Endodermal cell (in vitro differentiated cells): ENCODE measurements at regions not wholly inside any gene's neighbourhood (a gene's known extent, or its start where the extent isn't known, plus 50 kb on each side); places are given as distances from the start of the nearest gene placed in this dataset.

Experiments
- DNase-seq: peaks from one replicate; pipeline ENCODE4 v3.0.0-alpha.2; 2017
- H3K27ac ChIP-seq: 2 replicates; pipeline ENCODE4 v1.5.1; 2013; ENCODE audit warnings: mild to moderate bottlenecking, low read depth, low read length, moderate library complexity
- H3K27me3 ChIP-seq: 2 replicates; pipeline ENCODE4 v1.6.1; 2013; ENCODE audit warnings: mild to moderate bottlenecking, low read length, moderate library complexity; ENCODE audit not compliant: insufficient read depth, control insufficient read depth, poor library complexity, severe bottlenecking
- H3K36me3 ChIP-seq: 2 replicates; pipeline ENCODE4 v1.7.0; 2013; ENCODE audit warnings: mild to moderate bottlenecking, low read length, moderate library complexity; ENCODE audit not compliant: control insufficient read depth, insufficient read depth
- H3K4me1 ChIP-seq: one replicate; pipeline ENCODE4 v1.7.0; 2013; ENCODE audit warnings: low read length; ENCODE audit not compliant: control insufficient read depth, insufficient read depth
- H3K4me3 ChIP-seq: 2 replicates; pipeline ENCODE4 v1.5.1; 2013; ENCODE audit warnings: mild to moderate bottlenecking, low read length, moderate library complexity
- H3K9ac ChIP-seq: 2 replicates; pipeline ENCODE4 v1.6.1; 2013; ENCODE audit warnings: mild to moderate bottlenecking, low read length, moderate library complexity; ENCODE audit not compliant: poor library complexity, severe bottlenecking; ENCODE audit errors: extremely low read depth
- H3K9me3 ChIP-seq: 2 replicates; pipeline ENCODE4 v1.6.1; 2013; ENCODE audit warnings: mild to moderate bottlenecking, low read length, moderate library complexity; ENCODE audit not compliant: control insufficient read depth
- H3K27ac Mint-ChIP-seq: 2 replicates; pipeline ENCODE4 v1.8.0; 2020; ENCODE audit warnings: mixed read lengths
- H3K27me3 Mint-ChIP-seq: 2 replicates; pipeline ENCODE4 v1.8.0; 2021; ENCODE audit warnings: mild to moderate bottlenecking, mixed read lengths; ENCODE audit not compliant: insufficient read depth
- H3K36me3 Mint-ChIP-seq: 2 replicates; pipeline ENCODE4 v1.8.0; 2020; ENCODE audit warnings: low read depth, mixed read lengths
- H3K4me1 Mint-ChIP-seq: 2 replicates; pipeline ENCODE4 v1.8.0; 2020; ENCODE audit warnings: mixed read lengths
- H3K4me3 Mint-ChIP-seq: 2 replicates; pipeline ENCODE4 v1.8.0; 2020; ENCODE audit warnings: mild to moderate bottlenecking, moderate library complexity, mixed read lengths
- H3K9me3 Mint-ChIP-seq: 2 replicates; pipeline ENCODE4 v1.8.0; 2020; ENCODE audit warnings: mild to moderate bottlenecking, mixed read lengths
- WGBS, 2 experiments: methylation state at CpG; one replicate each; pipeline versions ENCODE4 v1.1.5 to v1.1.7; 2013; ENCODE audit warnings: missing lambda C conversion rate in 2 of 2, mixed read lengths in 1 of 2; ENCODE audit not compliant: insufficient coverage in 1 of 2, insufficient read length in 1 of 2; 5-methylcytosine and 5-hydroxymethylcytosine counted together
- TF ChIP-seq, protein P1 (sequence below): fragments of 200-600 bp; sonication (generic); conservative IDR thresholded peaks from 2 replicates; pipeline ENCODE4 v1.5.0; 2021; ENCODE audit warnings: antibody characterized with exemption, mild to moderate bottlenecking

DNA sequence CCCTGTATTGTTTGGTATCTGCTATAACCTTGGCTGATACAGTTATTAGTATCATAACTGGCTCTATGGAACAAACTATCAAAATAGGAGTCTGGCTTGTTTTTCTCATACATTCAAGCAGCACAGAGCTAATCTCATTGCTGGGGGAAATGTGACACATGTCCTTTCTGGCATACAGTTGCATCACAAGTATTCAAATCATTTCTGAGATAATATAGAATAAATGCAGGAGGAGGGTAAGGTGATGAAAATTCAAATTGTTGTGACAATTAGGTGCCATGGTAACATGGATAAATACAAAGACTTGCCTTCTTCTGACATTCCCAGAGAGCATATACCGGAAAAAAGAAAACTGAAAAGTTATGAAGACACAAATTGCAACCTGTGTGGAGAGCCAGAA is 2706.8 kb downstream of the ARAP2 start:
- no peak overlapping the region for H3K9ac ChIP-seq
- H3K27me3 ChIP-seq, result no peaks in the 10 kb centered on the region
- no peak overlapping the region for H3K27ac Mint-ChIP-seq
- DNase-seq, result no peak
- H3K36me3 Mint-ChIP-seq, result no peaks in the 10 kb centered on the region
- TF ChIP-seq, protein P1, sequence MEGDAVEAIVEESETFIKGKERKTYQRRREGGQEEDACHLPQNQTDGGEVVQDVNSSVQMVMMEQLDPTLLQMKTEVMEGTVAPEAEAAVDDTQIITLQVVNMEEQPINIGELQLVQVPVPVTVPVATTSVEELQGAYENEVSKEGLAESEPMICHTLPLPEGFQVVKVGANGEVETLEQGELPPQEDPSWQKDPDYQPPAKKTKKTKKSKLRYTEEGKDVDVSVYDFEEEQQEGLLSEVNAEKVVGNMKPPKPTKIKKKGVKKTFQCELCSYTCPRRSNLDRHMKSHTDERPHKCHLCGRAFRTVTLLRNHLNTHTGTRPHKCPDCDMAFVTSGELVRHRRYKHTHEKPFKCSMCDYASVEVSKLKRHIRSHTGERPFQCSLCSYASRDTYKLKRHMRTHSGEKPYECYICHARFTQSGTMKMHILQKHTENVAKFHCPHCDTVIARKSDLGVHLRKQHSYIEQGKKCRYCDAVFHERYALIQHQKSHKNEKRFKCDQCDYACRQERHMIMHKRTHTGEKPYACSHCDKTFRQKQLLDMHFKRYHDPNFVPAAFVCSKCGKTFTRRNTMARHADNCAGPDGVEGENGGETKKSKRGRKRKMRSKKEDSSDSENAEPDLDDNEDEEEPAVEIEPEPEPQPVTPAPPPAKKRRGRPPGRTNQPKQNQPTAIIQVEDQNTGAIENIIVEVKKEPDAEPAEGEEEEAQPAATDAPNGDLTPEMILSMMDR, result no peak
- no peak overlapping the region for H3K4me3 ChIP-seq
- no peaks in the 10 kb centered on the region for H3K4me1 ChIP-seq
- no peak overlapping the region for H3K4me3 Mint-ChIP-seq
- no peaks in the 10 kb centered on the region for H3K27me3 Mint-ChIP-seq
- WGBS, 2 experiments, result 86 to 100% methylated on average over 1 of the region's 1 CpG
- H3K9me3 Mint-ChIP-seq, result no peaks in the 10 kb centered on the region
- H3K27ac ChIP-seq, result no peak overlapping the region
- H3K36me3 ChIP-seq, result no peaks in the 10 kb centered on the region
- H3K4me1 Mint-ChIP-seq, result peaks cover 6% of the 10 kb centered on the region
- H3K9me3 ChIP-seq, result no peaks in the 10 kb centered on the region

DNA sequence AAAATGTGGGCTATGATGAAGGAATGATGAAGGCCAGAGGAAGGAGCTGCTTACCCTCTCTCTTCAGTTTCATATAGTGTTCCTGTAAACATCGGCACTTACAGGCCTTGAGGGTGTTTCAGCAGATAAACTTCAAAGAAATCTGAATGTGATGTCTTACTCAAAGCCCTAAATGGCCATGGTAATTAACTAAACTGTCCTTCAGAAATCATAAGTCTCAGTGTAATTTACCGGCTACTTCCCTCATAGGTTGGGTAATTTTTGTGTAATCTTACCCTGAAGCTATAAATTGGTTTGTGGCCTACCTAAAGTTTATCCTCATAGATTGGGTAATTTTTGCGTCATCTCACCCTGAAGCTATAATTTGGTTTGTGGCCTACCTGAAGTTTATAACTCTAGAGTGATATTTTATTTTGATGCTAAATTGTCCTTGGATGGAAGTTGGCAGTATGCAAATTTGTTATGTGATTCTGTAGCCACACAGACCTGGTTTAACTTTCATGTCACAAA is 2700.3 kb downstream of the ARAP2 start:
- Mint-ChIP-seq H3K27ac (no peak overlapping the region), H3K4me3 (no peak overlapping the region), H3K36me3 (no peaks in the 10 kb centered on the region), H3K27me3 (no peaks in the 10 kb centered on the region), H3K4me1 (no peaks in the 10 kb centered on the region), H3K9me3 (peaks cover 11% of the 10 kb centered on the region)
- Histone ChIP-seq H3K27ac (no peak overlapping the region), H3K4me1 (no peaks in the 10 kb centered on the region), H3K36me3 (no peaks in the 10 kb centered on the region), H3K4me3 (no peak overlapping the region), H3K27me3 (no peaks in the 10 kb centered on the region), H3K9ac (no peak overlapping the region), H3K9me3 (peaks cover 10% of the 10 kb centered on the region)
- no peak for DNase-seq
- 96 to 100% methylated on average over 1 to 3 of the region's 3 CpGs for WGBS, 2 experiments
- TF ChIP-seq, protein P1, result no peak

DNA sequence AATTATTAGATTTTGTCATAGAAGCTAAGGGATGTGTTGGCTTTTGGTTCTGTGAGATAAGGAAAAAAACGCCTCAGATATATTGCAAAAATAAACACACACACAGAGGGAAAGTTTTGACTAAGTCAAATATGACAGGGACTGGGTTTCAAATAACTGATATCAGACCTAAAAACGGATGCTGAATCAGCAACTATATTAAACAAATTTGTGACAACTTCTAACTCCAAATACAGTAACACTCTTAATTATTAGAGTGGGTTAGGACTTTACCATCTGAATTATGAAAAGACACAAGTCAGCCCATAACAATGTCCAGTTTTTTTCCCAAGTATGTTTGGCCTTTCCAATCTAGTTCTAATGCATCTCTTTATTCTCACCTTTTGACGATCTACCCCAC is 2693.1 kb downstream of the ARAP2 start:
- Histone ChIP-seq H3K36me3 (no peaks in the 10 kb centered on the region), H3K27me3 (no peaks in the 10 kb centered on the region), H3K4me3 (no peak overlapping the region), H3K27ac (no peak overlapping the region), H3K4me1 (peaks cover 5% of the 10 kb centered on the region), H3K9me3 (peaks cover 14% of the 10 kb centered on the region), H3K9ac (no peak overlapping the region)
- no peaks in the 10 kb centered on the region for H3K36me3 Mint-ChIP-seq
- 88 to 95% methylated on average over 1 to 2 of the region's 3 CpGs for WGBS, 2 experiments
- H3K27me3 Mint-ChIP-seq, result no peaks in the 10 kb centered on the region
- H3K4me1 Mint-ChIP-seq, result peaks cover 2% of the 10 kb centered on the region
- TF ChIP-seq, protein P1, result no peak
- no peak overlapping the region for H3K4me3 Mint-ChIP-seq
- peaks cover 13% of the 10 kb centered on the region for H3K9me3 Mint-ChIP-seq
- no peak overlapping the region for H3K27ac Mint-ChIP-seq
- no peak for DNase-seq
